ENCODE measurements at regions not wholly inside any gene's neighbourhood (a gene's known extent, or its start where the extent isn't known, plus 50 kb on each side); places are given as distances from the start of the nearest gene placed in this dataset.

DNA sequence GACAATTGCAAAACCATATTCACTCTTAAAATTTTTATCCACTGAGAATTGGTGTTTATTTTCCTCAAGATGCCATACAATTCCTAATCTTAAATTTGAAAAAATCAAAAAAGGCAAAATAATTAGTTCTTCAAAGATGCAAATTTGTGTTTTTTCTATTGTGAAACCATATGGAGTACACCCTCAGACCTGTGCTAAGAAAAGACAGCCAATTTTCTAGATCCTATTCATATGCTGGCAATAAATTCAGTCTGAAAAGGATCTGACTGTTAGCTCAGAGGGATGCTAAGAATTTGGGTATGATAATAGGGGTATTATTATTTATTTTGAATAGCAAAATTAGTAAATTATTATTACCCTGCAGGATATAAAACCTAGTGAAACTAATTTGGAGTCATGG lies 476.9 kb upstream of the SYT1 start:
- Histone ChIP-seq H3K36me3 (ENCODE audit: insufficient read depth, low read length) (no peaks in the 10 kb centered on the region), H3K27ac (ENCODE audit: low read depth, low read length) (no peak overlapping the region), H3K4me1 (ENCODE audit: insufficient read depth, low read length) (no peaks in the 10 kb centered on the region), H3K27me3 (ENCODE audit: insufficient read depth, low read length) (no peaks in the 10 kb centered on the region), H3K4me3 (ENCODE audit: low read length in 2 of 2) (no peak overlapping the region), H3K9me3 (ENCODE audit: control insufficient read depth in 1 of 2, low read length in 2 of 2) (peaks cover 0 to 3% of the 10 kb centered on the region in 2 donors)
- Mint-ChIP-seq H3K9me3 (peaks cover 2 to 12% (median 6%) of the 10 kb centered on the region in 8 donors), H3K4me1 (peaks cover 0 to 2% (median 0%) of the 10 kb centered on the region in 4 donors), H3K4me3 (no peak overlapping the region), H3K27ac (no peak overlapping the region), H3K36me3 (no peaks in the 10 kb centered on the region), H3K27me3 (no peaks in the 10 kb centered on the region)
- intact Hi-C loops (cut with micrococcal nuclease), result no loop called here
- no peak for DNase-seq
- ChIA-PET CTCF (ENCODE audit: partially characterized antibody) (no interaction called here), POLR2A (ENCODE audit: partially characterized antibody) (no interaction called here)

GRCh38 chr12:78388461-78388860 lies 476.1 kb upstream of the SYT1 start:
- peaks cover 2 to 12% (median 6%) of the 10 kb centered on the region in 8 donors for H3K9me3 Mint-ChIP-seq
- H3K4me3 Mint-ChIP-seq, result no peak overlapping the region
- no peak for DNase-seq
- Histone ChIP-seq H3K36me3 (ENCODE audit: insufficient read depth, low read length) (no peaks in the 10 kb centered on the region), H3K4me1 (ENCODE audit: insufficient read depth, low read length) (no peaks in the 10 kb centered on the region), H3K9me3 (ENCODE audit: control insufficient read depth in 1 of 2, low read length in 2 of 2) (peaks cover 0 to under 1% of the 10 kb centered on the region in 2 donors), H3K27me3 (ENCODE audit: insufficient read depth, low read length) (no peaks in the 10 kb centered on the region), H3K27ac (ENCODE audit: low read depth, low read length) (no peak overlapping the region), H3K4me3 (ENCODE audit: low read length in 2 of 2) (no peak overlapping the region)
- POLR2A ChIA-PET (ENCODE audit: partially characterized antibody), result no interaction called here
- intact Hi-C loops (cut with micrococcal nuclease), result no loop called here
- peaks cover 0 to 2% (median 0%) of the 10 kb centered on the region in 4 donors for H3K4me1 Mint-ChIP-seq
- H3K27me3 Mint-ChIP-seq, result no peaks in the 10 kb centered on the region
- no peaks in the 10 kb centered on the region for H3K36me3 Mint-ChIP-seq
- H3K27ac Mint-ChIP-seq, result no peak overlapping the region
- CTCF ChIA-PET (ENCODE audit: partially characterized antibody), result no interaction called here

GRCh38 chr12:78390920-78391319 lies 473.7 kb upstream of the SYT1 start:
- Histone ChIP-seq H3K27ac (ENCODE audit: low read depth, low read length) (no peak overlapping the region), H3K36me3 (ENCODE audit: insufficient read depth, low read length) (no peaks in the 10 kb centered on the region), H3K4me3 (ENCODE audit: low read length in 2 of 2) (no peak overlapping the region), H3K27me3 (ENCODE audit: insufficient read depth, low read length) (no peaks in the 10 kb centered on the region), H3K9me3 (ENCODE audit: control insufficient read depth in 1 of 2, low read length in 2 of 2) (no peaks in the 10 kb centered on the region), H3K4me1 (ENCODE audit: insufficient read depth, low read length) (no peaks in the 10 kb centered on the region)
- H3K9me3 Mint-ChIP-seq, result peaks cover 0 to 10% (median 4%) of the 10 kb centered on the region in 8 donors
- H3K27ac Mint-ChIP-seq, result no peak overlapping the region
- no peaks in the 10 kb centered on the region for H3K36me3 Mint-ChIP-seq
- no peaks in the 10 kb centered on the region for H3K27me3 Mint-ChIP-seq
- CTCF ChIA-PET (ENCODE audit: partially characterized antibody), result no interaction called here
- H3K4me3 Mint-ChIP-seq, result no peak overlapping the region
- intact Hi-C loops (cut with micrococcal nuclease), result no loop called here
- H3K4me1 Mint-ChIP-seq, result peaks cover 0 to 2% (median 0%) of the 10 kb centered on the region in 4 donors
- POLR2A ChIA-PET (ENCODE audit: partially characterized antibody), result no interaction called here
- no peak for DNase-seq

GRCh38 chr12:78392918-78393317 lies 471.7 kb upstream of the SYT1 start:
- Mint-ChIP-seq H3K9me3 (peaks cover 0 to 15% (median 4%) of the 10 kb centered on the region in 8 donors), H3K27me3 (no peaks in the 10 kb centered on the region), H3K36me3 (no peaks in the 10 kb centered on the region), H3K27ac (no peak overlapping the region), H3K4me3 (no peak overlapping the region), H3K4me1 (peaks cover 0 to 2% (median 0%) of the 10 kb centered on the region in 4 donors)
- no peak for DNase-seq
- no peaks in the 10 kb centered on the region for H3K9me3 ChIP-seq (ENCODE audit: control insufficient read depth in 1 of 2, low read length in 2 of 2)
- CTCF ChIA-PET (ENCODE audit: partially characterized antibody), result no interaction called here
- intact Hi-C loops (cut with micrococcal nuclease), result no loop called here
- no peaks in the 10 kb centered on the region for H3K36me3 ChIP-seq (ENCODE audit: insufficient read depth, low read length)
- POLR2A ChIA-PET (ENCODE audit: partially characterized antibody), result no interaction called here
- H3K4me1 ChIP-seq (ENCODE audit: insufficient read depth, low read length), result no peaks in the 10 kb centered on the region
- no peak overlapping the region for H3K4me3 ChIP-seq (ENCODE audit: low read length in 2 of 2)
- H3K27ac ChIP-seq (ENCODE audit: low read depth, low read length), result no peak overlapping the region
- H3K27me3 ChIP-seq (ENCODE audit: insufficient read depth, low read length), result no peaks in the 10 kb centered on the region

GRCh38 chr12:78395961-78396360 lies 468.6 kb upstream of the SYT1 start:
- no peak overlapping the region for H3K27ac Mint-ChIP-seq
- no peak for DNase-seq
- H3K4me1 Mint-ChIP-seq, result no peaks in the 10 kb centered on the region
- peaks cover 0 to 13% (median 6%) of the 10 kb centered on the region in 8 donors for H3K9me3 Mint-ChIP-seq
- no peak overlapping the region for H3K4me3 Mint-ChIP-seq
- ChIA-PET CTCF (ENCODE audit: partially characterized antibody) (no interaction called here), POLR2A (ENCODE audit: partially characterized antibody) (no interaction called here)
- Histone ChIP-seq H3K36me3 (ENCODE audit: insufficient read depth, low read length) (no peaks in the 10 kb centered on the region), H3K27me3 (ENCODE audit: insufficient read depth, low read length) (no peaks in the 10 kb centered on the region), H3K4me1 (ENCODE audit: insufficient read depth, low read length) (no peaks in the 10 kb centered on the region), H3K4me3 (ENCODE audit: low read length in 2 of 2) (no peak overlapping the region), H3K27ac (ENCODE audit: low read depth, low read length) (no peak overlapping the region), H3K9me3 (ENCODE audit: control insufficient read depth in 1 of 2, low read length in 2 of 2) (no peaks in the 10 kb centered on the region)
- intact Hi-C loops (cut with micrococcal nuclease), result no loop called here
- no peaks in the 10 kb centered on the region for H3K27me3 Mint-ChIP-seq
- no peaks in the 10 kb centered on the region for H3K36me3 Mint-ChIP-seq

GRCh38 chr12:78396538-78396937 lies 468.0 kb upstream of the SYT1 start:
- H3K27me3 Mint-ChIP-seq, result no peaks in the 10 kb centered on the region
- no peaks in the 10 kb centered on the region for H3K9me3 ChIP-seq (ENCODE audit: control insufficient read depth in 1 of 2, low read length in 2 of 2)
- H3K27ac Mint-ChIP-seq, result no peak overlapping the region
- peaks cover 0 to 13% (median 6%) of the 10 kb centered on the region in 8 donors for H3K9me3 Mint-ChIP-seq
- H3K27ac ChIP-seq (ENCODE audit: low read depth, low read length), result no peak overlapping the region
- no peaks in the 10 kb centered on the region for H3K4me1 ChIP-seq (ENCODE audit: insufficient read depth, low read length)
- H3K4me3 ChIP-seq (ENCODE audit: low read length in 2 of 2), result no peak overlapping the region
- H3K36me3 ChIP-seq (ENCODE audit: insufficient read depth, low read length), result no peaks in the 10 kb centered on the region
- H3K4me3 Mint-ChIP-seq, result no peak overlapping the region
- no peaks in the 10 kb centered on the region for H3K4me1 Mint-ChIP-seq
- intact Hi-C loops (cut with micrococcal nuclease), result no loop called here
- no peaks in the 10 kb centered on the region for H3K36me3 Mint-ChIP-seq
- ChIA-PET POLR2A (ENCODE audit: partially characterized antibody) (no interaction called here), CTCF (ENCODE audit: partially characterized antibody) (no interaction called here)
- no peaks in the 10 kb centered on the region for H3K27me3 ChIP-seq (ENCODE audit: insufficient read depth, low read length)
- no peak for DNase-seq

DNA sequence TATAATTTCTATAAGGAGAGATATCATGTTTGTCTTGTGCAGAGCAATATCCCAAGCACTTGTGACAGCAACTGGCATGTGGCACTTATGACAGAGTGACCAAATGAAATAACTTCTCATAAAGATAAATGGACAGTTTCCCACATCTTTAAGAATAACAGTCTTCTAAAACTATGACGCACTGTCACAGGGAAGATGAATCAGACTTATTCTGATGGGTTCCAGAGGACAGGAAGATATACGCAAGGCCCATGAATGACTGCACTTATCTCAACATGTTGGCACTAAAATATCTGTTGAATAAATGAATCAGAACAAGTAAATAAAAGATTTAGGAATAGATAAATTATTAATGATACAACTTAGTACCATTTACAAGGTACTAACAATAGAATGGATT lies 465.8 kb upstream of the SYT1 start:
- ChIA-PET CTCF (ENCODE audit: partially characterized antibody) (no interaction called here), POLR2A (ENCODE audit: partially characterized antibody) (no interaction called here)
- Mint-ChIP-seq H3K36me3 (no peaks in the 10 kb centered on the region), H3K27ac (no peak overlapping the region), H3K4me3 (no peak overlapping the region), H3K9me3 (peaks cover 0 to 14% (median 6%) of the 10 kb centered on the region in 8 donors), H3K4me1 (no peaks in the 10 kb centered on the region), H3K27me3 (no peaks in the 10 kb centered on the region)
- no peaks in the 10 kb centered on the region for H3K27me3 ChIP-seq (ENCODE audit: insufficient read depth, low read length)
- H3K9me3 ChIP-seq (ENCODE audit: control insufficient read depth in 1 of 2, low read length in 2 of 2), result no peaks in the 10 kb centered on the region
- H3K36me3 ChIP-seq (ENCODE audit: insufficient read depth, low read length), result no peaks in the 10 kb centered on the region
- no peaks in the 10 kb centered on the region for H3K4me1 ChIP-seq (ENCODE audit: insufficient read depth, low read length)
- H3K27ac ChIP-seq (ENCODE audit: low read depth, low read length), result no peak overlapping the region
- intact Hi-C loops (cut with micrococcal nuclease), result no loop called here
- H3K4me3 ChIP-seq (ENCODE audit: low read length in 2 of 2), result no peak overlapping the region
- DNase-seq, result no peak
